SK-N-SH treated with all-trans-retinoic acid at 6 μM for 48 hours (cell line): ENCODE measurements at regions not wholly inside any gene's neighbourhood (a gene's known extent, or its start where the extent isn't known, plus 50 kb on each side); places are given as distances from the start of the nearest gene placed in this dataset.

ENCODE experiments used
- ATAC-seq: fragments of 200-7000 bp; cut with Tn5 transposase; 3 replicates; pipeline ENCODE4 v1.9.1; 2020; ENCODE audit warnings: mild to moderate bottlenecking, moderate library complexity
- ARNTL ChIP-seq: fragments of 450-650 bp; formaldehyde crosslinking; IDR thresholded peaks from 2 replicates; pipeline ENCODE4 v1.5.0; 2020; ENCODE audit warnings: low read depth, mild to moderate bottlenecking, moderate library complexity, borderline replicate concordance
- BACH2 ChIP-seq: fragments of 250-450 bp; sonication (Bioruptor Pico); IDR thresholded peaks from 2 replicates; pipeline ENCODE4 v1.9.0; 2021; ENCODE audit warnings: mild to moderate bottlenecking, borderline replicate concordance
- CREB5 ChIP-seq: fragments of 250-450 bp; sonication (Bioruptor Pico); IDR thresholded peaks from 2 replicates; pipeline ENCODE4 v1.5.1; 2020; ENCODE audit warnings: low read depth, mild to moderate bottlenecking, moderate library complexity
- CSDC2 ChIP-seq: fragments of 250-450 bp; sonication (Bioruptor Pico); IDR thresholded peaks from 2 replicates; pipeline ENCODE4 v1.5.0; 2020; ENCODE audit warnings: mild to moderate bottlenecking, moderate library complexity
- CSRNP3 ChIP-seq: fragments of 250-450 bp; sonication (Bioruptor Pico); IDR thresholded peaks from 2 replicates; pipeline ENCODE4 v1.5.1; 2021; ENCODE audit warnings: mild to moderate bottlenecking, moderate library complexity
- GLIS3 ChIP-seq: fragments of 250-450 bp; sonication (Bioruptor Pico); IDR thresholded peaks from 2 replicates; pipeline ENCODE4 v1.5.0; 2020; ENCODE audit warnings: mild to moderate bottlenecking, moderate library complexity
- ISL1 ChIP-seq: fragments of 250-450 bp; sonication (Bioruptor Pico); IDR thresholded peaks from 2 replicates; pipeline ENCODE4 v2.1.2; 2022; ENCODE audit warnings: mild to moderate bottlenecking, moderate library complexity
- OSR1 ChIP-seq: fragments of 250-450 bp; sonication (Bioruptor Pico); IDR thresholded peaks from 2 replicates; pipeline ENCODE4 v1.8.0; 2022; ENCODE audit warnings: moderate library complexity, mild to moderate bottlenecking, inconsistent platforms
- POU6F1 ChIP-seq: fragments of 250-450 bp; sonication (Bioruptor Pico); IDR thresholded peaks from 2 replicates; pipeline ENCODE4 v1.8.0; 2021; ENCODE audit warnings: low read depth, mild to moderate bottlenecking, moderate library complexity, borderline replicate concordance
- PPARA ChIP-seq: fragments of 250-450 bp; sonication (Bioruptor Pico); IDR thresholded peaks from 2 replicates; pipeline ENCODE4 v1.5.0; 2020; ENCODE audit warnings: mild to moderate bottlenecking, borderline replicate concordance
- SNAI2 ChIP-seq: fragments of 250-450 bp; sonication (Bioruptor Pico); IDR thresholded peaks from 2 replicates; pipeline ENCODE4 v1.5.0; 2020; ENCODE audit warnings: mild to moderate bottlenecking, moderate library complexity
- TCF4 ChIP-seq: fragments of 250-450 bp; sonication (Bioruptor Pico); IDR thresholded peaks from 2 replicates; pipeline ENCODE4 v1.8.0; 2021; ENCODE audit warnings: mild to moderate bottlenecking, moderate library complexity, borderline replicate concordance
- TOX ChIP-seq: fragments of 250-450 bp; sonication (Bioruptor Pico); IDR thresholded peaks from 2 replicates; pipeline ENCODE4 v1.8.0; 2021; ENCODE audit warnings: mild to moderate bottlenecking, moderate library complexity, borderline replicate concordance
- TSHZ2 ChIP-seq: fragments of 250-450 bp; sonication (Bioruptor Pico); IDR thresholded peaks from 2 replicates; pipeline ENCODE4 v1.5.0; 2020; ENCODE audit warnings: mild to moderate bottlenecking, moderate library complexity
- ZC3H10 ChIP-seq: fragments of 250-450 bp; sonication (Bioruptor Pico); IDR thresholded peaks from 2 replicates; pipeline ENCODE4 v1.5.1; 2021; ENCODE audit warnings: mild to moderate bottlenecking, moderate library complexity
- ZFP30 ChIP-seq: fragments of 450-650 bp; formaldehyde crosslinking; IDR thresholded peaks from 2 replicates; pipeline ENCODE4 v1.5.0; 2022; ENCODE audit warnings: mild to moderate bottlenecking, moderate library complexity
- ZNF565 ChIP-seq: fragments of 450-650 bp; formaldehyde crosslinking; conservative IDR thresholded peaks from 2 replicates; pipeline ENCODE4 v1.5.0; 2020; ENCODE audit warnings: low read depth, mild to moderate bottlenecking, moderate library complexity
- ZNF70 ChIP-seq: fragments of 450-650 bp; formaldehyde crosslinking; IDR thresholded peaks from 2 replicates; pipeline ENCODE4 v1.5.0; 2020; ENCODE audit warnings: mild to moderate bottlenecking, moderate library complexity

GRCh38 chr4:128525992-128526630, 238.5 kb upstream of the PGRMC2 start (continued):
- no peak for TF ChIP-seq TSHZ2 (CRISPR knock-in tag)
- TF ChIP-seq GLIS3 (CRISPR knock-in tag): no peak
- TF ChIP-seq SNAI2 (CRISPR knock-in tag): no peak
- no peak for TF ChIP-seq ISL1 (CRISPR knock-in tag)

GRCh38 chr4:128525387-128525786, 237.8 kb upstream of the PGRMC2 start:
- TF ChIP-seq CREB5 (no peak), CSRNP3 (CRISPR knock-in tag) (no peak), OSR1 (CRISPR knock-in tag) (no peak), PPARA (CRISPR knock-in tag) (no peak), SNAI2 (CRISPR knock-in tag) (no peak), ZFP30 (no peak), ZNF70 (no peak), BACH2 (CRISPR knock-in tag) (no peak), TOX (no peak)
- no peak for ATAC-seq

GRCh38 chr4:128524311-128524710, 236.7 kb upstream of the PGRMC2 start:
- peak; percentile 84 for ATAC-seq
- no peak for TF ChIP-seq BACH2 (CRISPR knock-in tag)
- no peak for TF ChIP-seq ZNF565 (CRISPR knock-in tag)
- no peak for TF ChIP-seq TSHZ2 (CRISPR knock-in tag)
- TF ChIP-seq CSDC2 (CRISPR knock-in tag): no peak
- TF ChIP-seq ZFP30: no peak
- no peak for TF ChIP-seq TCF4 (CRISPR knock-in tag)
- no peak for TF ChIP-seq ISL1 (CRISPR knock-in tag)
- no peak for TF ChIP-seq CREB5
- TF ChIP-seq ZC3H10: no peak
- TF ChIP-seq ARNTL (CRISPR knock-in tag): no peak
- no peak for TF ChIP-seq CSRNP3 (CRISPR knock-in tag)
- no peak for TF ChIP-seq POU6F1 (CRISPR knock-in tag)
- no peak for TF ChIP-seq GLIS3 (CRISPR knock-in tag)
- TF ChIP-seq ZNF70: no peak
- TF ChIP-seq SNAI2 (CRISPR knock-in tag): no peak
- TF ChIP-seq TOX: no peak
- TF ChIP-seq OSR1 (CRISPR knock-in tag): no peak
- TF ChIP-seq, all 23 proteins: peak for 0
